ENCODE measurements at regions not wholly inside any gene's neighbourhood (a gene's known extent, or its start where the extent isn't known, plus 50 kb on each side); places are given as distances from the start of the nearest gene placed in this dataset.

GRCh38 chr18:72444111-72444797, 99.9 kb downstream of the CBLN2 start:
- no peak overlapping the region for H3K4me3 ChIP-seq (replicated peaks; ENCODE audit: low read depth, low read length)
- no peak for TF ChIP-seq CTCF (IDR thresholded peaks at IDR 0.05; ENCODE audit: low read depth, low read length, missing control alignments)
- no peak for DNase-seq (ENCODE audit: extremely low read depth, low read depth)

- TF ChIP-seq CTCF (IDR thresholded peaks at IDR 0.05; ENCODE audit: low read depth, low read length, missing control alignments), result no peak
- DNase-seq (ENCODE audit: extremely low read depth, low read depth), result no peak
- H3K4me3 ChIP-seq (replicated peaks; ENCODE audit: low read depth, low read length), result no peak overlapping the region
These were observed 107.7 kb downstream of the CBLN2 start for GRCh38 chr18:72436401-72436800.

- H3K4me3 ChIP-seq (replicated peaks; ENCODE audit: low read depth, low read length), result no peak overlapping the region
- no peak for TF ChIP-seq CTCF (IDR thresholded peaks at IDR 0.05; ENCODE audit: low read depth, low read length, missing control alignments)
- DNase-seq (ENCODE audit: extremely low read depth, low read depth), result no peak
These were observed 110.4 kb downstream of the CBLN2 start for GRCh38 chr18:72433756-72434155.

- no peak for TF ChIP-seq CTCF (IDR thresholded peaks at IDR 0.05; ENCODE audit: low read depth, low read length, missing control alignments)
- no peak for DNase-seq (ENCODE audit: extremely low read depth, low read depth)
- H3K4me3 ChIP-seq (replicated peaks; ENCODE audit: low read depth, low read length), result no peak overlapping the region
These were observed 116.4 kb downstream of the CBLN2 start for GRCh38 chr18:72427721-72428120.

- no peak for DNase-seq (ENCODE audit: extremely low read depth, low read depth)
- H3K4me3 ChIP-seq (replicated peaks; ENCODE audit: low read depth, low read length), result no peak overlapping the region
- no peak for TF ChIP-seq CTCF (IDR thresholded peaks at IDR 0.05; ENCODE audit: low read depth, low read length, missing control alignments)
These were observed 124.2 kb downstream of the CBLN2 start for GRCh38 chr18:72419914-72420313.

GRCh38 chr18:72412927-72413326, 131.2 kb downstream of the CBLN2 start:
- H3K4me3 ChIP-seq (replicated peaks; ENCODE audit: low read depth, low read length), result no peak overlapping the region
- DNase-seq (ENCODE audit: extremely low read depth, low read depth), result no peak
- no peak for TF ChIP-seq CTCF (IDR thresholded peaks at IDR 0.05; ENCODE audit: low read depth, low read length, missing control alignments)

GRCh38 chr18:72411261-72411660, 132.9 kb downstream of the CBLN2 start:
- TF ChIP-seq CTCF (IDR thresholded peaks at IDR 0.05; ENCODE audit: low read depth, low read length, missing control alignments), result no peak
- no peak for DNase-seq (ENCODE audit: extremely low read depth, low read depth)
- no peak overlapping the region for H3K4me3 ChIP-seq (replicated peaks; ENCODE audit: low read depth, low read length)
